ACHN (cell line): ENCODE measurements at regions not wholly inside any gene's neighbourhood (a gene's known extent, or its start where the extent isn't known, plus 50 kb on each side); places are given as distances from the start of the nearest gene placed in this dataset.
"Not testable (repeated sequence)": the region's sequence is repeated elsewhere in the genome, so short reads cannot be mapped to it uniquely, and the experiment has no call there.

ENCODE experiments used
- DNase-seq: peaks from one replicate; pipeline ENCODE4 v3.0.0-alpha.2; 2015
- in situ Hi-C: cut with HindIII; loops from 2 replicates; pipeline ENCODE4 v1.10.0; 2017; ENCODE audit warnings: low sequenced_read_pairs, low pct_ligation_motif_present, low pct_unique_long_range_greater_than_20kb

- in situ Hi-C loops = no loop called here
- no peak for DNase-seq
Measured at GRCh38 chr9:22643541-22643940, 196.9 kb downstream of the DMRTA1 start.

- no peak for DNase-seq
- in situ Hi-C loops = no loop called here
Measured at GRCh38 chr9:22645893-22646292, 199.3 kb downstream of the DMRTA1 start.

GRCh38 chr9:22649384-22649783, 202.8 kb downstream of the DMRTA1 start:
- in situ Hi-C loops = no loop called here
- no peak for DNase-seq

DNA sequence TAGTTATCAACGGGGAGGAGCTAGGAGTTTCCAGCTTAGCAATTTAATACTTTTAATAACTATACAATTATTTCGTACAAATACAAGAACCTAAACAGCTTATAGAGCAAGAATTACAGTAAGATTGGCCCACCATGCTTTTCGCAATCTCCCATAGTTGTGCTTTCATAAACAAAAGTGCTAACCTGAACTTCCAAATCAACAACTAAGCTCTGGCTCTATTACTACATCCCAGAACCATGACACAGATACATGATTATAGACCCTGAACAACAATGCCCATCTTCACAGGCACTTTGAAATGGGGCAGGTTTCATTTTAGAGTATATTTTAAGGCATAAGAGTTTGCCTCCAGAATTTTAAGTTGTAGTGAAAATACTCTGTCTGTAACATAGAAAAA, 203.5 kb downstream of the DMRTA1 start:
- in situ Hi-C loops = no loop called here
- no peak for DNase-seq

GRCh38 chr9:22650946-22651345, 204.3 kb downstream of the DMRTA1 start:
- in situ Hi-C loops = no loop called here

DNA sequence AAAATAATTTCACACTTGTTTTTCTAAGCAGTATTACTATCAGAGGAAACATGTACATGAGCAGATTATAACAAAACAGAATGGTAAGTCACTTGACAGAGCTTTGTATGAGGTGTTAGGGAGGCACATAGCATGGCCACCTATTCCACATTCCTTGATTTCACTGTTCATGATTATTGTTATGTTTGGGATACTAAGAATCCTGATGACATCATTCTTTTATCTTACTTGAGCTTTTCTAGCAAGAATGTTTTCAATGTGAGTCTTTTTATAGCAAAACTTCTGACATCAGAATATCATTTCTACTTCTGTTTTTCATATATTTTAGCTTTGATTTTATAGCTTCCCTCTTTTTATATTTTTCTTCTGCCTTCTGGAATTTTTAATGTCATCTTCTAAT, 208.2 kb downstream of the DMRTA1 start:
- DNase-seq = no peak
- in situ Hi-C loops = no loop called here

More at GRCh38 chr9:22650946-22651345, 204.3 kb downstream of the DMRTA1 start:
- no peak for DNase-seq

DNA sequence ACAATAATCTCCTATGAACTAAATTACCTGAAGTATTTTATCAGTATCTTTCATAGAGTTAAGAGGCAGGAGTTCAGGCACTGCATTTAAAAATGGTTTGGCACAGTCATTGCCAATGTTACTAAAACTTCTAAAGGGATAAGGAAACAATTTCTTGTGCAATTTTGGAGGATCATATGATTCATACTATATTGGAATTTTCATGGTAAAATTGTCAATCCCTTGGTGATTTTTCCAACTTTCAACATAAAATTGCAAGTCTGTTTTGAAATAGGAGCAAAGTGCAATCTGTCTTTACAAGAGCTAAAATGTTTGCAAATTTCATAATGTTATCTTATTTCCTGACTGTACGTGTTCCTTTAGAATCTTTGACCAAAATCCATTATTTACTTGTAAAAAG, 211.1 kb downstream of the DMRTA1 start:
- in situ Hi-C loops = no loop called here
- no peak for DNase-seq

DNA sequence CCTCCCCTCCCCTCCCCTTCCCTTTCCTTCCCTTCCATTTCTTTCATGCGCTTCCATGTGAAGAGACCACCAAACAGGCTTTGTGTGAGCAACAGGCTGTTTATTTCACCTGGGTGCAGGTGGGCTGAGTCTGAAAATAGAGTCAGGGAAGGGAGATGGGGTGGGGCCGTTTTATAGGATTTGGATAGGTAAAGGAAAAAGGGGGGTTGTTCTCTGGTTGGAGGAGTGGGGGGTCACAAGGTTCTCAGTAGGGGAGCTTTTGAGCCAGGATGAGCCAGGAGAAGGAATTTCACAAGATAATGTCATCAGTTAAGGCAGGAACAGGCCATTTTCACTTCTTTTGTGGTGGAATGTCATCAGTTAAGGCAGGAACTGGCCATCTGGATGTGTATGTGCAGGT, 211.9 kb downstream of the DMRTA1 start:
- DNase-seq, in situ Hi-C loops: not testable (repeated sequence)

DNA sequence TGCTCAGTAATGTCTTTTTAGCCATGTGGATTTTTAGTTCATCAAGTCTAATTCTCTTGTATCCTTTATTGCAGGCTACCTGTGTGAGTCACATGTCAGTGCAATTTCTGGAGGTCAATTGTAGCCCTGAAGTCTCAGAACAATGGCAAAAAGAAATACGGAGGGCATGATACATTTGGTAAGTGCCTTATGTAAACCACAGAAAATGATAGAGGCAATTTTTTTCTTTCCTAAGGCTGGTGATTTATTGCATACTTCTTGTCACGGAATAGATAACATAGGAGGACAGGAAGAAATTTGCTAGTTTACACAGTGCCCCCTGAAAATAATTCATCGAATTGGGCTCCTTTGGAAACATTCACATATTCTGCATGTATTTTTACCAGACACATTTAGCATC, 235.9 kb downstream of the DMRTA1 start:
- no peak for DNase-seq
- in situ Hi-C loops = no loop called here

DNA sequence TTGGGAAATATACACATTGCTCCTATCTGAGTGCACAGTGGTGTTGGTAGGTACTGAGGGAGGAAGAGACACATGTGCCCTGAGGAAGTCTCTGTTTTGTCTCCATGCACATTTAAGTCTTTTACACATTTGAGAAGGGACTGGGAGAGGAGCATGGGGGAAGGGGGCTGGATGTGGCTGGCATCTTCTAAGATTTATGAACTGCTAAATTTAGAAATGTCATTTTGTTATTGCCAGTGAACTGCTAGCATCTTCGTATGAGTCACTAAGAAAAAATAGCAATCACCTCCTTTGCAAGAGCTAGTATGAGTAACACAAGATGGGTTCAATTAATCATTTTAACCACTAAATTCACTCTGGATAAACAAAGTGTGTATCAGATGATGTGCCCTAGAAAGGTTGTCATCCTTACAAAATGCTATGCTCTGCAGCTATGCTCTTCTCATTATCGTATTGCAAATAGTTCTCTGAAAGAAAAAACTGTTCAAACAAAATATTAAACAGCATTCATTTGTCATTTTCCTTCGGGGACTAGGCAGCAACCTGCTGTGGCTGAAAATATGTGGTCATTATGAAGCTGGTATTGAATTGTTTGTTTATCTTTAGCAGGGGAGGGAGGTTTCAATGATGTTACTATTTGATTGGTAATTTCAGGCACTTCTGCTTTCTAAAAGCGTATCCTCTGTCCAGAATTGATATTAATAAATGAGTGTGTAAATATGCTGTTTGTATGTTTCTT, 236.5 kb downstream of the DMRTA1 start:
- in situ Hi-C loops = no loop called here
- DNase-seq = peak; percentile 3

DNA sequence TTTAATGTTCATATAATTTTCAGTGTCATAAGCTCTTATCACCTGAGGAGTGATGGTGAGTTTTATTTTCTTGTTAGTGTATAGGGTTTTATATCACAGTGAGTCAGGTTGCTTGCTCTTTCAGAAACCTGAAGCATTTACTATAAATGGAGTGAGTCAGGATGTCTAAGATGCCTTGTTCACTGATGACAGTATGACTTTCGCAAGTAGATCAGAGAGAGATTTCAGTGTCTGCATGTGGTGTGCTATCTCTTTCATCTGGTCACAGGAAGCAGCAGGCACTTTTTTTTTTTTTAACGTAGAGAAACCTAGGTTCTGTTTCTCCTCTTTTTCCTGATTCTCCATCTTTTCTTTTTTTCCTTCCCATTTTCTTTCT, 237.1 kb downstream of the DMRTA1 start:
- in situ Hi-C loops = no loop called here
- DNase-seq = peak; percentile 23

GRCh38 chr9:22693156-22693555, 246.5 kb downstream of the DMRTA1 start:
- in situ Hi-C loops = no loop called here
- DNase-seq = no peak

DNA sequence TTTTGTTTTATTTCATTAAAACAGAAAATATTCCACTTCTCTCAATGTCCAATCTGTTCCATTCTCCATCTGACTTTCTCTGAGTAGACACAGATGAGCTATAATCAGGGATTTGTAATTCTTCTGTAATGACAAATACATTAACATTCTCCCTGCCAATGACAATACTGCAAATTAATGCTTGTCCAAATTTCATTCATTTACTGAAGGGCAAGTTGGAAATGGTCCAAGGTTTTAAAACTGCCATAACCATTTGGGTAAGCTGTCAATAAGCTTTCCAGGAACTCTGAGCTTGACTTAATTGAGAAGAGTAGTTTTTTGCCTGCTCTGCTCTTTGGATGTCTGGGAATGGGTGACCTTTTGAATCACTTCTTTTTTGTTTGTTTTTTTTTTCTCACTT, 253.5 kb downstream of the DMRTA1 start:
- no peak for DNase-seq
- in situ Hi-C loops = no loop called here

DNA sequence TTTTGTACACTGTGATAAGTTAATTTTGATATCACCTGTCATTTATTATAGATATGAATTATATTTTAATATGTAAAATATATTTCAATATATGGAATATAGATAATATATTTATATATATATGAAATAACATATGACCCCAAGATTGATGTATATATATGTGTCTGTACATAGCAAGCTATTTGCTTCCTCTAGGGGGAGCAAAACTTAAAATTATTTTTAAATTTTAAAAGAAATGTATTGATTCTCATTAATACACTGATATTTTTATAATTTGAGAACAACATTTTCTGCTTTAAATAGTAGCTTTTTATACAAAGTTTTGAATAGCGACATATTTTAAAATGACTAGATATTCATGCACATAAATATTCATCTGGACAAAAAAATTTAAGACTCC, 272.0 kb downstream of the DMRTA1 start:
- no peak for DNase-seq
- in situ Hi-C loops = no loop called here

DNA sequence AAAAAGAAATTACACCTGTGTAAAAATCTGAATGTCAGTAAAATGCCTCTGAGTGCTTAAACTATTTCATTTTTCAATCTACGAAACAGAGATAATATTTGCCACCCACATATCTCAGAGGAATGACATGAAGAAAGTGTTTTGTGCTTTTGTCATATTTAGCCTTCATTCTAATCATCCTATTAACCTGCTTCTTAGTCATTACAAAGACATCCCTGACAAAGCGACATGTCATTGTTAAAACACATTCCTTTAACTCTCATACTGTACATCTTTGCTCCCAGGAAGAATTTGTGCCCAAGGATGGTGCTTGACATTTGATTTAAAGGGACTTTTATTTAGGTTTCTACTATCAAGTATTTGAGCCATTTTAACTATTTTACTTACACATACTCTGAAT, 275.9 kb downstream of the DMRTA1 start:
- DNase-seq = no peak
- in situ Hi-C loops = no loop called here

DNA sequence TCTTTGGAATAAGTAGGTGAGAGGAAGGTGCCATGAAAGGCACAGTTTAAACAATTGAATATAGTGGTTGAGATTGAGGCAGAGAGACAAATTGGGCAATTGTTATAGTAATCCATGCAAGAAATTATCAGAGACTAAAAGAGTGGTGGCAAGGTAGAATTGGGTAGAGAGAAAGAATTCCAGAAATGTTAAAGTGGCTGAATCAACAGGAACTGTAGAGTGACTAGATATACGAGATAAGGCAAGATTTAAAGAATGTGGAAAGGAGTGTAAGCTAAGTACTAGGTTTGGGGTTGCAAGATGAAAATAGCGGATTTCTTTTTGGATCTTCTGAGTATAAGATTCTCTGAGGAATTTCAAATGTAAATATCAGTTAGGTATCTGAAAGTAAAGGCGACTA, 285.2 kb downstream of the DMRTA1 start:
- DNase-seq = no peak
- in situ Hi-C loops = no loop called here

DNA sequence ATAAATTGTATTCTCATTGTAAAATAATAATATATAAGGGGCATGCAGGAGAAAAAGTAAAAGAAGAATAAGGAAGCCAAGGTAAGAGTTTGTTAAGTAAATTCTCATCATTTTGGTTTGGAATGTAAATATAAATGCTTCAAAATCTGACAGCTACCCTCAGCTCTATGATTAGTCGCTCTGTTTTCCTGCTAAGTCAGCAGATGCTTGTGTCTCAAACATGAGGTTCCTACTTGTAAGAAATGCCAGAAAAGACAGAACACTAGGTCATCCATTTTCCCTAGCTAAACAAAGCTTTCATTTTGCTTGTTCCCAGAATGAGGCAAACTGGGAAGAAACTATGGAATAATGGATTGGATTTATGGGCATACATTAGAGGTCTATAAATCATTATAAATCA, 293.1 kb downstream of the DMRTA1 start:
- DNase-seq = no peak
- in situ Hi-C loops = no loop called here

- no peak for DNase-seq
- in situ Hi-C loops = no loop called here
Measured at GRCh38 chr9:22740781-22741180, 294.2 kb downstream of the DMRTA1 start.

GRCh38 chr9:22742401-22742800, 295.8 kb downstream of the DMRTA1 start:
- no peak for DNase-seq
- in situ Hi-C loops = no loop called here

- no peak for DNase-seq
- in situ Hi-C loops = no loop called here
Measured at GRCh38 chr9:22773501-22774220, 327.0 kb downstream of the DMRTA1 start.
